Ishikawa (cell line): ENCODE measurements at regions not wholly inside any gene's neighbourhood (a gene's known extent, or its start where the extent isn't known, plus 50 kb on each side); places are given as distances from the start of the nearest gene placed in this dataset.

ENCODE experiments used
- CEBPB ChIP-seq: IDR thresholded peaks from 2 replicates; pipeline ENCODE4 v1.6.1; 2012
- CREB1 ChIP-seq: IDR thresholded peaks from 2 replicates; pipeline ENCODE4 v1.6.1; 2012; ENCODE audit warnings: low read depth
- EGR1 ChIP-seq: IDR thresholded peaks from 2 replicates; pipeline ENCODE4 v1.6.1; 2012
- EP300 ChIP-seq: IDR thresholded peaks from 2 replicates; pipeline ENCODE4 v1.6.1; 2012; ENCODE audit warnings: borderline replicate concordance
- FOXM1 ChIP-seq: IDR thresholded peaks from 2 replicates; pipeline ENCODE4 v1.6.1; 2012; ENCODE audit warnings: low read depth, borderline replicate concordance
- MAX ChIP-seq: IDR thresholded peaks from 2 replicates; pipeline ENCODE4 v1.6.1; 2012
- NFIC ChIP-seq: IDR thresholded peaks from 2 replicates; pipeline ENCODE4 v1.6.1; 2012
- RAD21 ChIP-seq: IDR thresholded peaks from 2 replicates; pipeline ENCODE4 v1.6.1; 2012; ENCODE audit warnings: low read depth
- REST ChIP-seq: IDR thresholded peaks from 2 replicates; pipeline ENCODE4 v1.6.1; 2012; ENCODE audit warnings: low read depth, mild to moderate bottlenecking
- TAF1 ChIP-seq: IDR thresholded peaks from 2 replicates; pipeline ENCODE4 v1.6.1; 2012; ENCODE audit warnings: low read depth, mild to moderate bottlenecking
- TCF12 ChIP-seq: IDR thresholded peaks from 2 replicates; pipeline ENCODE4 v1.6.1; 2012; ENCODE audit warnings: low read depth
- TEAD4 ChIP-seq: IDR thresholded peaks from 2 replicates; pipeline ENCODE4 v1.6.1; 2012
- USF1 ChIP-seq: IDR thresholded peaks from 2 replicates; pipeline ENCODE4 v1.6.1; 2012
- YY1 ChIP-seq: IDR thresholded peaks from 2 replicates; pipeline ENCODE4 v1.6.1; 2012; ENCODE audit warnings: low read depth
- ZBTB7A ChIP-seq: IDR thresholded peaks from 2 replicates; pipeline ENCODE4 v1.6.1; 2012; ENCODE audit warnings: low read depth

- TF ChIP-seq EP300 = no peak
- no peak for TF ChIP-seq NFIC
- TF ChIP-seq YY1 = no peak
- no peak for TF ChIP-seq TEAD4
- TF ChIP-seq TAF1 = no peak
- no peak for TF ChIP-seq MAX
- no peak for TF ChIP-seq RAD21
- TF ChIP-seq USF1 = no peak
- no peak for TF ChIP-seq CREB1
- TF ChIP-seq TCF12 = no peak
- TF ChIP-seq ZBTB7A = no peak
- TF ChIP-seq REST = no peak
- TF ChIP-seq FOXM1 = no peak
- no peak for TF ChIP-seq CEBPB
Measured at GRCh38 chr7:49295146-49295545, 370.8 kb downstream of the CDC14C start.

- TF ChIP-seq TEAD4 (no peak), REST (no peak), EGR1 (no peak), USF1 (no peak), TAF1 (no peak), FOXM1 (no peak), NFIC (no peak), CEBPB (no peak), MAX (no peak), ZBTB7A (no peak), CREB1 (no peak)
Measured at GRCh38 chr7:49297958-49298357, 373.6 kb downstream of the CDC14C start.

- TF ChIP-seq CEBPB (no peak), EP300 (no peak), TEAD4 (no peak), CREB1 (no peak), USF1 (no peak), EGR1 (no peak), FOXM1 (no peak), TAF1 (no peak), RAD21 (no peak), NFIC (no peak), ZBTB7A (no peak), TCF12 (no peak), YY1 (no peak), REST (no peak), MAX (no peak)
Measured at GRCh38 chr7:49308787-49309186, 384.4 kb downstream of the CDC14C start.

GRCh38 chr7:49320083-49320482, 395.7 kb downstream of the CDC14C start:
- TF ChIP-seq FOXM1 = no peak
- TF ChIP-seq ZBTB7A = no peak
- TF ChIP-seq MAX = no peak
- TF ChIP-seq CREB1 = no peak
- TF ChIP-seq TAF1 = no peak
- TF ChIP-seq YY1 = no peak
- no peak for TF ChIP-seq TEAD4
